Choroid plexus epithelial cell (primary cell): ENCODE measurements at regions not wholly inside any gene's neighbourhood (a gene's known extent, or its start where the extent isn't known, plus 50 kb on each side); places are given as distances from the start of the nearest gene placed in this dataset.
"Not testable (repeated sequence)": the region's sequence is repeated elsewhere in the genome, so short reads cannot be mapped to it uniquely, and the experiment has no call there.

ENCODE experiments used
- DNase-seq: peaks from one replicate; pipeline ENCODE4 v3.0.0-alpha.2; 2010; ENCODE audit warnings: low read depth
- H3K4me3 ChIP-seq: 2 replicates; pipeline ENCODE4 v1.5.1; 2011; ENCODE audit warnings: low read depth, mild to moderate bottlenecking, control low read depth, low read length, moderate library complexity
- CTCF ChIP-seq: conservative IDR thresholded peaks from 2 replicates; pipeline ENCODE4 v1.5.1; 2011; ENCODE audit warnings: low read depth, mild to moderate bottlenecking, control low read depth, inconsistent platforms, low read length, moderate library complexity

- no peak for DNase-seq
- TF ChIP-seq CTCF, result no peak
These were observed 244.1 kb upstream of the RGMB start for GRCh38 chr5:98529321-98529720.

GRCh38 chr5:98530224-98530623 lies 243.2 kb upstream of the RGMB start:
- no peak for TF ChIP-seq CTCF
- H3K4me3 ChIP-seq, result no peak overlapping the region
- DNase-seq, result no peak

More at GRCh38 chr5:98529321-98529720, 244.1 kb upstream of the RGMB start:
- H3K4me3 ChIP-seq, result no peak overlapping the region

GRCh38 chr5:98535901-98536300 lies 237.6 kb upstream of the RGMB start:
- DNase-seq, result no peak
- no peak for TF ChIP-seq CTCF
- no peak overlapping the region for H3K4me3 ChIP-seq

- TF ChIP-seq CTCF, result no peak
- DNase-seq, result peak; percentile 5
- no peak overlapping the region for H3K4me3 ChIP-seq
These were observed 233.4 kb upstream of the RGMB start for GRCh38 chr5:98540056-98540455.

GRCh38 chr5:98541641-98542040 lies 231.8 kb upstream of the RGMB start:
- no peak for TF ChIP-seq CTCF
- no peak for DNase-seq
- no peak overlapping the region for H3K4me3 ChIP-seq

GRCh38 chr5:98543490-98543889 lies 230.0 kb upstream of the RGMB start:
- no peak for TF ChIP-seq CTCF
- H3K4me3 ChIP-seq, result no peak overlapping the region
- DNase-seq, result no peak

- not testable (repeated sequence) for DNase-seq, H3K4me3 ChIP-seq
These were observed 226.5 kb upstream of the RGMB start for GRCh38 chr5:98546924-98547323.

- H3K4me3 ChIP-seq, result no peak overlapping the region
- TF ChIP-seq CTCF, result no peak
- peak; percentile 52 for DNase-seq
These were observed 216.8 kb upstream of the RGMB start for GRCh38 chr5:98556712-98557111.
